Mucosa of descending colon (tissue), 3 donors: ENCODE measurements at regions not wholly inside any gene's neighbourhood (a gene's known extent, or its start where the extent isn't known, plus 50 kb on each side); places are given as distances from the start of the nearest gene placed in this dataset.

ENCODE experiments used
- ATAC-seq: fragments of 200-7000 bp; cut with Tn5 transposase; one replicate; pipeline ENCODE4 v1.9.1; 2020; ENCODE audit warnings: mild to moderate bottlenecking, moderate library complexity
- DNase-seq, 3 donors: peaks; one replicate each; pipeline ENCODE4 v3.0.0-alpha.2; 2020
- H3K36me3 ChIP-seq: fragments of 200-600 bp; one replicate; pipeline ENCODE4 v1.8.0; 2021; ENCODE audit warnings: low read depth, mild to moderate bottlenecking
- H3K4me1 ChIP-seq: fragments of 200-600 bp; one replicate; pipeline ENCODE4 v1.8.0; 2021; ENCODE audit warnings: low read depth, mild to moderate bottlenecking
- H3K4me3 ChIP-seq: fragments of 200-600 bp; one replicate; pipeline ENCODE4 v1.8.0; 2021; ENCODE audit warnings: mild to moderate bottlenecking
- H3K9me3 ChIP-seq: fragments of 200-600 bp; one replicate; pipeline ENCODE4 v1.8.0; 2021; ENCODE audit warnings: mild to moderate bottlenecking
- CTCF ChIP-seq: fragments of 200-600 bp; IDR thresholded peaks from one replicate; pipeline ENCODE4 v1.8.0; 2022; ENCODE audit warnings: antibody characterized with exemption, mild to moderate bottlenecking
- intact Hi-C, 2 donors: fragments of 100-400 bp; cut with DNase I in 1 of 2; cut with micrococcal nuclease in 1 of 2; formaldehyde crosslinking; loops; one replicate each; pipeline versions ENCODE4 v1.11.0 to v1.11.1; 2022; cut with DNase I, micrococcal nuclease
- donor health status: DM: no; HTN: no; CAD: no; lungs with moderate emphysema.
- donor health status: DM: no; HTN: no; CAD: no.
- donor health status: DM: no; HTN: yes; CAD: no.

GRCh38 chr5:58041884-58042283, 418.0 kb downstream of the PLK2 start:
- no peak overlapping the region for H3K4me3 ChIP-seq
- H3K9me3 ChIP-seq = no peaks in the 10 kb centered on the region
- peaks cover 4% of the 10 kb centered on the region for H3K4me1 ChIP-seq
- no peak for TF ChIP-seq CTCF
- intact Hi-C loops = no loop called here
- no peaks in the 10 kb centered on the region for H3K36me3 ChIP-seq
- no peak for ATAC-seq
- DNase-seq = no peak

GRCh38 chr5:58040846-58041245, 419.0 kb downstream of the PLK2 start:
- no peak for DNase-seq
- Histone ChIP-seq H3K4me1 (peaks cover 4% of the 10 kb centered on the region), H3K9me3 (no peaks in the 10 kb centered on the region), H3K36me3 (no peaks in the 10 kb centered on the region), H3K4me3 (no peak overlapping the region)
- intact Hi-C loops = no loop called here
- no peak for TF ChIP-seq CTCF
- no peak for ATAC-seq

DNA sequence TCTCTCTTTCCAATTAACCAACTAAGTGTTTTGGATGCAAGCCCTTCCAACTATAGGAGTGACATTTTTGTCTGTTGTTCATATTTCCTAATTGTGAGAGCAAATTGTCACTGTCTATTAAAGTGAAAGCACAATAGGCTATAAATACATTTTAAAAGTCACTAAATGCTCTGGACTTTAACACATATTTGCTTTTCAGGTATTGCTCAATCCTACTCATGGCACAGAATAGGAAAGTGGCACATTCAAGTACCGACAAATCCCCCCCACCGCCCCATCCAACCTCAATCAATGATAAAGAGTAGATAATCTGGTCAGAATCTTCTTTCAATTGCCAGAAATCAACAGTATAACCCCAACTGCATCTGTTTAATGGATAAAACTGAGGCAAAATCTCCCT, 419.8 kb downstream of the PLK2 start:
- DNase-seq (no peak), ATAC-seq (no peak)
- Histone ChIP-seq H3K4me3 (no peak overlapping the region), H3K4me1 (peaks cover 4% of the 10 kb centered on the region), H3K9me3 (no peaks in the 10 kb centered on the region), H3K36me3 (no peaks in the 10 kb centered on the region)
- intact Hi-C loops = no loop called here
- TF ChIP-seq CTCF = no peak

DNA sequence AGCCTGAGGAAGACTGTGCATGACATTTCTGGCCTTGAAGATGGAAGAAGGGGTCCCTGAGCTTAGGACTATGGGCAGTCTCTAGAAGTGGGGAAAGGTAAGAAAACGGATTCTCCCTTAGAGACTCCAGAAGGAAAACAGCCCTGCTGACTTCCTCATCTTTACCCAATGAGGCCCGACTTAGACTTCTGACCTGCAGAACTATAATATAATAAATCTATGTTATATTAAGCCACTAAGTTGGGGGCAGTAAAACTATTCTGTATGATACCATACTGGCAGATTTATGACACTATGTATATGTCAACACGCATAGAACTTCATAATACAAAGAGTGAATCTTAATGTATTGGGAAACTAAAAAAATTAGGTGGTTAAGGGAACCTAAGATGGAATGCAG, 422.0 kb downstream of the PLK2 start:
- DNase-seq (no peak), ATAC-seq (peak; percentile 68)
- no peak for TF ChIP-seq CTCF
- Histone ChIP-seq H3K9me3 (no peaks in the 10 kb centered on the region), H3K36me3 (no peaks in the 10 kb centered on the region), H3K4me1 (no peaks in the 10 kb centered on the region), H3K4me3 (no peak overlapping the region)
- intact Hi-C loops = no loop called here

- Histone ChIP-seq H3K4me1 (no peaks in the 10 kb centered on the region), H3K4me3 (no peak overlapping the region), H3K9me3 (no peaks in the 10 kb centered on the region), H3K36me3 (no peaks in the 10 kb centered on the region)
- DNase-seq (no peak), ATAC-seq (no peak)
- TF ChIP-seq CTCF = no peak
- intact Hi-C loops = no loop called here
Measured at GRCh38 chr5:58025809-58026208, 434.1 kb downstream of the PLK2 start.

- intact Hi-C loops = no loop called here
- no peaks in the 10 kb centered on the region for H3K36me3 ChIP-seq
- no peak overlapping the region for H3K4me3 ChIP-seq
- TF ChIP-seq CTCF = no peak
- ATAC-seq (no peak), DNase-seq (no peak)
- H3K4me1 ChIP-seq = peaks cover 6% of the 10 kb centered on the region
- H3K9me3 ChIP-seq = no peaks in the 10 kb centered on the region
Measured at GRCh38 chr5:58024151-58024550, 435.7 kb downstream of the PLK2 start.
